Subcutaneous abdominal adipose tissue (tissue), 5 donors: ENCODE measurements at regions not wholly inside any gene's neighbourhood (a gene's known extent, or its start where the extent isn't known, plus 50 kb on each side); places are given as distances from the start of the nearest gene placed in this dataset.

Source experiments
- H3K27ac ChIP-seq: one replicate; pipeline ENCODE4 v1.7.0; 2013; ENCODE audit warnings: low read depth, mild to moderate bottlenecking, inconsistent platforms, low read length, moderate library complexity
- H3K27me3 ChIP-seq, 5 donors: one replicate each; pipeline ENCODE4 v1.7.0; 2013; ENCODE audit warnings: low read length in 5 of 5, inconsistent platforms in 1 of 5; ENCODE audit not compliant: control insufficient read depth in 5 of 5, insufficient read depth in 4 of 5
- H3K36me3 ChIP-seq, 5 donors: one replicate each; pipeline ENCODE4 v1.7.0; 2013; ENCODE audit warnings: low read length in 5 of 5; ENCODE audit not compliant: control insufficient read depth in 5 of 5, insufficient read depth in 5 of 5
- H3K4me1 ChIP-seq, 5 donors: one replicate each; pipeline ENCODE4 v1.7.0; 2013; ENCODE audit warnings: low read length in 5 of 5, mild to moderate bottlenecking in 3 of 5, moderate library complexity in 1 of 5; ENCODE audit not compliant: control insufficient read depth in 5 of 5, insufficient read depth in 5 of 5
- H3K4me3 ChIP-seq, 5 donors: one replicate each; pipeline ENCODE4 v1.7.0; 2013; ENCODE audit warnings: low read length in 5 of 5, low read depth in 1 of 5
- H3K9ac ChIP-seq, 5 donors: one replicate each; pipeline ENCODE4 v1.7.0; 2013; ENCODE audit warnings: low read length in 5 of 5, mild to moderate bottlenecking in 4 of 5, moderate library complexity in 3 of 5
- H3K9me3 ChIP-seq, 5 donors: one replicate each; pipeline ENCODE4 v1.7.0; 2013; ENCODE audit warnings: low read length in 5 of 5; ENCODE audit not compliant: control insufficient read depth in 5 of 5
- donor health status: healthy.
- donor health status: healthy.
- donor health status: healthy.
- donor health status: healthy.
- donor health status: healthy.

DNA sequence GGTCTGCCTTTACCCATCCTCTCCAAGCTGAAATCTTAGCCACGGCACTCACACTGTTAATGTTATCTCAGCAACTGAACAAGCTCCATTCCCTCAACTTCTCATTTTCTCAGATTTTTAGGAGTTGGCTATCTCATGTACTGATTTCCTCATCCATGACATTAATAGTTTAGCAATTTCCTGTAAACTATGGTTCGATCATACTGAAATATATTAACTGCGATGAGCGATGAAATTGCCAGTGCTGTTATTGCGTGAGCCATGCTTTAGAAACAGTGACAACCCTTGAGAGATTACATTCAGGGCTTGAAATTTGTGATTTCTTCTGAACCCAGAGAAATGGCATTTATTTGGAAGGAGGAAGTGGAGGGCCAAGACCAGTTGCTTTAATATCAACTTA lies 223.7 kb downstream of the GPAT3 start:
- Histone ChIP-seq H3K9ac (no peak overlapping the region), H3K27ac (no peak overlapping the region), H3K27me3 (no peaks in the 10 kb centered on the region), H3K9me3 (no peaks in the 10 kb centered on the region), H3K4me1 (no peaks in the 10 kb centered on the region), H3K4me3 (no peak overlapping the region), H3K36me3 (no peaks in the 10 kb centered on the region)

DNA sequence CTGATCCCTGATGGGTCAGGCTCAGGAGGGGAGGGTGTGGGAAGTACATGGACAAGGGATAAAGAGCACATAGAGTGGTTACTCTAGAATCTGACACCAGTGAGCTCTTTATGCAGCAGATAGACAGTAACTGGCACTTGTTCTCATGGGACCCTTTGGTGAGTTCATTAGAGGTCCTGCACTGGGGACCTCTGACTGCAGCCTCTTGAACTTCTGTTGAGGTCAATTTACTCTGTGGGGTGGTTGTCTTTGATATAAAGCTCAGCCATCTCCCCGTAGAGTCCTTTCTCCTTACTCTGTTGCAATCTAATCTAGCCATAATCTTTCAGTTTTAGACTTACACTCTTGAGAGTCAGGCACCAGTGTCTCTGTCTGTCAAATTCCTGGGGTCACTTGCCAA lies 222.4 kb downstream of the GPAT3 start:
- H3K4me1 ChIP-seq, result no peaks in the 10 kb centered on the region
- no peaks in the 10 kb centered on the region for H3K36me3 ChIP-seq
- H3K4me3 ChIP-seq, result no peak overlapping the region
- H3K9me3 ChIP-seq, result no peaks in the 10 kb centered on the region
- H3K27ac ChIP-seq, result no peak overlapping the region
- H3K9ac ChIP-seq, result no peak overlapping the region
- no peaks in the 10 kb centered on the region for H3K27me3 ChIP-seq

DNA sequence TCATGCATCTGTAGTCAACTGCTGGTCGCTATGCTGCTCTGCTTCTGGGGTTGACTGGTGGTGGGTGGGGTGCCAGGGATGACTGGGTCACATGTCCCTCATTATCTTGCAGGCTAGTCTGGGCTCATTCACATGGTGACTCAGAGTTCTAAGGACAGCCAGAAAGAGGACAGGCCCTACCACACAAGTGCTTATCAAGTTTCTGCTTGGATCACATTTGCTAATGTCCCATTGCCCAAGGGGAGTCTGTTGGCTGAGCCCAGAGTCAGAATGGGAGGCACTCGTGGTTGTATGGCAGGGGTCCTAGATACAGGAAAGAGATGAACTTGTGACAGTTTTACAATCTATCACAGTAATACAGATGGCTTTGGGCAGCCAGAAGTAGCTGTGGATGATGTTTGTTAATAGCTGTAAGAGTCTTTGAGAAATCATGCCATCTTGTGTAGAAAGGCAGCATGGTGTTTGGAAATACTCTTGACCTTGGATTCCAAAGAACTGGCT lies 221.3 kb downstream of the GPAT3 start:
- Histone ChIP-seq H3K27ac (no peak overlapping the region), H3K36me3 (no peaks in the 10 kb centered on the region), H3K9me3 (no peaks in the 10 kb centered on the region), H3K27me3 (no peaks in the 10 kb centered on the region), H3K4me3 (no peak overlapping the region), H3K4me1 (no peaks in the 10 kb centered on the region), H3K9ac (no peak overlapping the region)

DNA sequence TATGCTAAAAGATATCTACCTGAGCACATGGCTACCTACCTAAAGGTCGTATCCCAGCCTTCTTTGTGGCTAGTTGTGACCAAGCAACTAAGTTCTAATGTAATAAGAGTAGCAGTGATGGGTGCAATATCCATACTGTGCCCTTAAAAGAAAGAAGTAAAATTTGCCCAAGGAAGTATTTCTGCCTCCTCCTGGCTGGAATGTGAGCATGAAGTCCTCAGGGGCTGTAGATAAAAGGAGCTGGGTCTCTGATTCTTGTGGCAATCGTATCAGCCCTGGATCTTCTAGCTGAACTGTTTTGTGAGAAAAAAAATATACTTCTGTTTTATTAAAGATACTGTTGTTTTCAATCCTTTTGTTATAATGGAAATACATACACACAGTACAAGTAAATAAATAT lies 217.4 kb downstream of the GPAT3 start:
- no peak overlapping the region for H3K9ac ChIP-seq
- H3K4me1 ChIP-seq, result no peaks in the 10 kb centered on the region
- no peak overlapping the region for H3K27ac ChIP-seq
- no peak overlapping the region for H3K4me3 ChIP-seq
- no peaks in the 10 kb centered on the region for H3K9me3 ChIP-seq
- no peaks in the 10 kb centered on the region for H3K27me3 ChIP-seq
- no peaks in the 10 kb centered on the region for H3K36me3 ChIP-seq

DNA sequence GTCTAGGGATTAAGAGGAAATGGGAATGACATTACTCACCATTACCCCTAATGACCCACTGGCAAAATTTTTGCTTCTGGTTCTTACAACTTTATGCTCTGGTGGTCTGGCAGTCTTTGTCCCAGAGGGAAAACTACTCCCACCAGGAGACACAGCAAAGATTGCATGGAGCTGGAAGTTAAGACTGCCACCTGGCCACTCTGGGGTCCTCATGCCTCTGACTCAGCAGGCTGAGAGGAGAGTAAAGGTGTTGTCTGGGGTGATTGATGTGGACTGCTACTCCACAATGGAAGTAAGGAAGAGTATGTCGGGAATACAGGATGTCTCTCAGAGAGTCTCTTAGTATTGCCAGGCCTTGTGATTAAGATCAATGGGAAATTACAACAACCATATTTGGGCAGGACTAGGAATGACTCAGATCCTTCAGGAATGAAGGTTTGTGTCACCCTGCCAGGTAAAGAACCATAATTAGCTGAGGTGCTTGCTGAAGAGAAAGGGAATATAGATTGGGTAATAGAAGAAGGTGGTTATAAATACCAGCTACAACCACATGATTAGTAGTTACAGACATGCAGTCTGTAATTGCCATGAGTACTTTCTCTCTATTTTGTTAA lies 215.5 kb downstream of the GPAT3 start:
- Histone ChIP-seq H3K9me3 (no peaks in the 10 kb centered on the region), H3K4me3 (no peak overlapping the region), H3K36me3 (no peaks in the 10 kb centered on the region), H3K27me3 (no peaks in the 10 kb centered on the region), H3K4me1 (no peaks in the 10 kb centered on the region), H3K9ac (no peak overlapping the region), H3K27ac (no peak overlapping the region)

DNA sequence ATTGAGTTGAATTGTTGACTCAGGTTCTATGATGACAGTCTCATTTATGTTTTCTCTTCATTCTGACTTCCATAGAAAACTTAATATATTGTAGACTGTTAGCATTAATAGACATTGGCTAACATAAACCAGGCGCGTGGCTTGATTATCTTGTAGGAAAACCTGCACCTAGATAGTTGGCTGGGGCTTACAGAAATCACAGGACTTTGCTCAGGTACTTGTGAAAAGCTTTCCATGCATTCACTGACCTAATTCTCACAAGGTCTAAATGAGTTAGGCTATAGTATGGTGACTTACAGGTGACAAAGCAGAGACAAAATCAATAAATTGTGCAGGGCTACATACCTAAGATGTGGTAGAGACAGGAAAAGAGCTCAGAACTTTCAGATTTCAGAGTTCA lies 212.8 kb downstream of the GPAT3 start:
- H3K36me3 ChIP-seq, result no peaks in the 10 kb centered on the region
- H3K9me3 ChIP-seq, result no peaks in the 10 kb centered on the region
- H3K27me3 ChIP-seq, result no peaks in the 10 kb centered on the region
- H3K9ac ChIP-seq, result no peak overlapping the region
- H3K4me3 ChIP-seq, result no peak overlapping the region
- H3K4me1 ChIP-seq, result no peaks in the 10 kb centered on the region
- H3K27ac ChIP-seq, result no peak overlapping the region

DNA sequence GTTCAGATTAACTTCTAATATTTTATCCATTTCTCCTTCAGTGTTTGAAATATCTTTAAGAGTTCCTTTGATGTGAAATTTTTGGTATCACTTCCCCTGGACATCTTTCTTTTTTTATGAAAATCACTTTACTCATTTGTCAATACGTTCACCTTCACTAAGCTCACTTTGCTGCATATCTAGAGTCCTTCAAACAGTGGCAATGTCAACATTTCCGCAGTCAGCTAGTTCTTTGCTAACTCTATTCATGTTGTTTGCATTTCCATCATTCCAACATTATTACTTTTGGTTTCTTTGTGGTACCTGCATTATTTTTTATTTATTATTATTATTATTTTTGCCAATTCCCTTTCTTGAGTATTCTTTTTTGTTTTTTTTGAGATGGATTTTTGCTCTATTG lies 203.0 kb downstream of the GPAT3 start:
- H3K36me3 ChIP-seq, result no peaks in the 10 kb centered on the region
- H3K9ac ChIP-seq, result no peak overlapping the region
- no peaks in the 10 kb centered on the region for H3K9me3 ChIP-seq
- H3K4me1 ChIP-seq, result no peaks in the 10 kb centered on the region
- no peak overlapping the region for H3K27ac ChIP-seq
- H3K4me3 ChIP-seq, result no peak overlapping the region
- H3K27me3 ChIP-seq, result no peaks in the 10 kb centered on the region

DNA sequence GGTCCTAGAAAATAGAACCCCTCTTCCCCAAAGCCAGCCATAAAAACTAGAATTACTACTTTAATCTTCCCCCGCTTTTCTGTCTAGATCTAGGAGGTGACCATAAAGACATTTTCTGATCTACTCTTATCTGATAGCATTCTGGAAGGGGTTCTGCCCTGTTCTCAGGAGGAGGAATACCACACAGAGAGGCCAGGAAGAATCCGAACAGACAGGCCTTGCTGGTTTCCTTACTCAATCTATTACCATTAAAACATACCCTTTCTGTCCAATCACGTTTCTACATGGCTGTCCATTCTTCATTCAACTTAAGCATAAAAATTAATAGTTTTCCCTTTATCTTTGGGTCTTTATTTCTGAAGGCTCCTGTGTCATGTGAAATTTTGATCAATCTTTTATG lies 198.7 kb downstream of the GPAT3 start:
- H3K27ac ChIP-seq, result no peak overlapping the region
- H3K36me3 ChIP-seq, result no peaks in the 10 kb centered on the region

DNA sequence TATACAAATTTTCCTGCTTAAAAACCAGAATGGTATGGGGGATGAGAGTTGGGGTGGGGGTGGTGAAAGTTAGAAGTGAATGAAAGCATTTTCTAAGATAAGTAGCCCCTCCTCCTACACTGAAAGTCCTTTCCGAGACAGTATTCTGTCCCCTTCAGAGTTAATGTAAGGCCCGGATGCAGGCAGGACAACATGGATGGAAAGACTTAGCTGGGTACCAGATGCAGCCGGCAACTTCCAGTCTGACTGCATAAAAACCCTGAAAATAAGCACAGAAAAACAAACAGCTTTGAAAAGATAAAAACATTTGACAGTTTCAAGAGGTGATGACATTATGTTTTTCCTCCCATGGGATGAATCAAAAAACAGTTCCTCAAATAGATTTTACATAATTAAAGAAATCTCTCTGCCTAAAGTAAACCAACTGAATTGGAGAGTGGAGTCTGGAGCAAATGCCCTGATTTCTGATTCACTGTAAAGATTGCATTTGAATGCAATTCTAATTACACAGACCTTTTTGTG lies 196.3 kb downstream of the GPAT3 start:
- Histone ChIP-seq H3K4me3 (no peak overlapping the region), H3K27me3 (no peaks in the 10 kb centered on the region), H3K4me1 (no peaks in the 10 kb centered on the region), H3K36me3 (no peaks in the 10 kb centered on the region), H3K9me3 (peaks cover 0 to 7% (median 0%) of the 10 kb centered on the region in 5 donors), H3K9ac (no peak overlapping the region), H3K27ac (no peak overlapping the region)

More for the DNA sequence above, 198.7 kb downstream of the GPAT3 start:
- H3K4me3 ChIP-seq, result no peak overlapping the region
- H3K4me1 ChIP-seq, result no peaks in the 10 kb centered on the region
- H3K27me3 ChIP-seq, result no peaks in the 10 kb centered on the region
- no peak overlapping the region for H3K9ac ChIP-seq
- H3K9me3 ChIP-seq, result peaks cover 0 to 7% (median 0%) of the 10 kb centered on the region in 5 donors

DNA sequence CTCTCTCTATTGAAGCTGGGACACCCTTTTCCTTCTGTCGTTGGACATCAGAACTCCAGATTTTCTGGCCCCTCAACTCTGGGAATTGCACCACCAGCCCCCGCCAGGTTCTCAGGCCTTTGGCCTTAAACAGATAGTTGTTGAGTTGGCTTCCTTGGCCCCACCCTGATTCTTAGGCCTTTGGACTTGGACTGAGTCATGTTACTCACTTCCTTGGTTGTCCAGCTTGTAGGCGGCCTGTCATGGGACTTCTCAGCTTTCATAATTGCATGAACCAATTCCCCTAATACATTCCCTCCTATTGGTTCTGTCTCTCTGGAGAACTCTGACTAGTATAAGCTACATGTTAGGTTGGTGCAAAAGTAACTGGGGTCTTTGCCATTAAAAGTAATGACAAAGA lies 195.7 kb downstream of the GPAT3 start:
- no peak overlapping the region for H3K4me3 ChIP-seq
- no peaks in the 10 kb centered on the region for H3K27me3 ChIP-seq
- no peak overlapping the region for H3K27ac ChIP-seq
- H3K36me3 ChIP-seq, result no peaks in the 10 kb centered on the region
- peaks cover 0 to 7% (median 0%) of the 10 kb centered on the region in 5 donors for H3K9me3 ChIP-seq
- H3K9ac ChIP-seq, result no peak overlapping the region
- H3K4me1 ChIP-seq, result no peaks in the 10 kb centered on the region
